ENCODE measurements at regions not wholly inside any gene's neighbourhood (a gene's known extent, or its start where the extent isn't known, plus 50 kb on each side); places are given as distances from the start of the nearest gene placed in this dataset.

- no peak for TF ChIP-seq ZNF462 (CRISPR knock-in tag; IDR thresholded peaks at IDR 0.05)
- no peak for TF ChIP-seq STAT1 (IDR thresholded peaks at IDR 0.05; ENCODE audit: unreplicated experiment)
- TF ChIP-seq NANOG (IDR thresholded peaks at IDR 0.05; ENCODE audit: borderline replicate concordance): no peak
- TF ChIP-seq ZNF331 (CRISPR knock-in tag; IDR thresholded peaks at IDR 0.05; ENCODE audit: low read depth): no peak
- no peak for TF ChIP-seq EZH2phosphoT487 (IDR thresholded peaks at IDR 0.05; ENCODE audit: unreplicated experiment)
- TF ChIP-seq ZNF114 (CRISPR knock-in tag; IDR thresholded peaks at IDR 0.05): no peak
- no peak for TF ChIP-seq CREB1 (CRISPR knock-in tag; IDR thresholded peaks at IDR 0.05; ENCODE audit: low read depth)
- no peak for TF ChIP-seq ETS1 (IDR thresholded peaks at IDR 0.05)
- TF ChIP-seq POLR2AphosphoS5 (IDR thresholded peaks at IDR 0.05; ENCODE audit: low read depth): no peak
Measured at GRCh38 chr6:101011186-101011585, 130.1 kb upstream of the ASCC3 start (continued).

GRCh38 chr6:101013612-101014195, 132.6 kb upstream of the ASCC3 start:
- no peaks in the 10 kb centered on the region for H3K27me3 Mint-ChIP-seq (ENCODE audit: insufficient read depth, low read depth, poor library complexity)
- no peak overlapping the region for H3K27ac Mint-ChIP-seq
- Histone ChIP-seq H2AFZ (no peak overlapping the region), H3F3A (replicated peaks; ENCODE audit: low read depth) (no peaks in the 10 kb centered on the region), H3K79me2 (replicated peaks; ENCODE audit: insufficient read depth) (no peaks in the 10 kb centered on the region), H3K27ac (ENCODE audit: low read depth) (no peak overlapping the region), H3K4me3 (no peak overlapping the region), H3K9me2 (ENCODE audit: insufficient read depth) (no peaks in the 10 kb centered on the region), H3K36me3 (ENCODE audit: insufficient read depth) (no peaks in the 10 kb centered on the region), H3K27me3 (ENCODE audit: insufficient read depth) (no peaks in the 10 kb centered on the region), H3K4me1 (ENCODE audit: insufficient read depth) (no peaks in the 10 kb centered on the region), H3K4me2 (no peak overlapping the region), H4K20me1 (replicated peaks; ENCODE audit: insufficient read depth) (no peaks in the 10 kb centered on the region)
- H3K4me1 Mint-ChIP-seq: peaks cover 3% of the 10 kb centered on the region; the same call in 2 of the 3 replicates
- no peak overlapping the region for H3K4me3 Mint-ChIP-seq
- DNase-seq (ENCODE audit: low spot score) (no peak), ATAC-seq (no peak)
- no peaks in the 10 kb centered on the region for H3K36me3 Mint-ChIP-seq (ENCODE audit: low read depth)
- no peaks in the 10 kb centered on the region for H3K9me3 Mint-ChIP-seq
- TF ChIP-seq EZH2phosphoT487 (IDR thresholded peaks at IDR 0.05; ENCODE audit: unreplicated experiment) (no peak), CTCF (conservative IDR thresholded peaks at IDR 0.05; ENCODE audit: low read depth in 2 of 2) (no peak)
